ENCODE measurements at regions not wholly inside any gene's neighbourhood (a gene's known extent, or its start where the extent isn't known, plus 50 kb on each side); places are given as distances from the start of the nearest gene placed in this dataset.

GRCh38 chr2:16824472-16824871 lies 158.8 kb upstream of the CYRIA start:
- H3K36me3 Mint-ChIP-seq (ENCODE audit: low read depth) = no peaks in the 10 kb centered on the region
- peaks cover 2% of the 10 kb centered on the region for H3K27me3 Mint-ChIP-seq (ENCODE audit: low read depth)
- H3K4me1 Mint-ChIP-seq (ENCODE audit: low read depth) = no peaks in the 10 kb centered on the region
- DNase-seq (ENCODE audit: low spot score) = no peak
- no peak overlapping the region for H3K4me3 Mint-ChIP-seq
- H3K9me3 Mint-ChIP-seq = no peaks in the 10 kb centered on the region
- no peak overlapping the region for H3K27ac Mint-ChIP-seq

DNA sequence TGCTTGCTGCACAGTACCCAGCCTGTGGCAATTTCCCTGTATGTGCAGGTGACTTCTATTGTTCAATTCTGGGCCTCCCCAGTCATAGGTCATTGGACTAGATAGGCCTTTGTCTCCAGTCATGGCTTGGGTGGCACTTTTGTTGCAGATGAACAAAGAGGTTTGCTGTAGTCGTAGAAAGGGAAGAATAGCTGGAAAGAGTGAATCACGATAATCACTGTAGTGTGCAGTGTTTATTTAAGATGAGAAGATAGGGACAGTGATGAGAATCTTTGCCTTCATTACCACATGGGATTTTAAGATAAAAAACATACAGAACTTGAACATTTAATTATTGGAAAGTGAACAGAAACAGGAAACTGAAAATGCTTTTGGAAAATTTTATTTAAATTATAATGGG lies 156.1 kb upstream of the CYRIA start:
- no peak overlapping the region for H3K27ac Mint-ChIP-seq
- H3K4me1 Mint-ChIP-seq (ENCODE audit: low read depth) = no peaks in the 10 kb centered on the region

DNA sequence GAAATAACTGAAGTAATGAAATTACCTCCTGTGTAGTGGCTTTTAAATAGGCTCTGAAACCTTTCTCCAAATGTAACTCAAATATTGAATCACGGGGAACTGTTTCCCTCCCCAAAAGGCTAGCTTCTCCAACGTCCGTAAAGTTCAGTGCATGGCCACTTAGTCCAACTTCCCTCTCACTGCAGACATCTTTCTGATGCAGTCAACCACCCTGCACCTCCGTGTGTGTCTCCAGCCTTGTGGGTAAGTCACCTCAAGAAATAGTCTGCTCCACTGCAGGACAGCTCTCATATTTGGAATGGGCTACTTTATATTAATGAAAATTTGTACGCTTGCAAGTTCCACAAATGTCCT lies 152.5 kb upstream of the CYRIA start:
- DNase-seq (ENCODE audit: low spot score) = no peak
- Mint-ChIP-seq H3K36me3 (ENCODE audit: low read depth) (no peaks in the 10 kb centered on the region), H3K9me3 (no peaks in the 10 kb centered on the region), H3K27ac (no peak overlapping the region), H3K27me3 (ENCODE audit: low read depth) (no peaks in the 10 kb centered on the region), H3K4me1 (ENCODE audit: low read depth) (no peaks in the 10 kb centered on the region), H3K4me3 (no peak overlapping the region)

More for the DNA sequence above, 156.1 kb upstream of the CYRIA start:
- peaks cover under 1% of the 10 kb centered on the region for H3K27me3 Mint-ChIP-seq (ENCODE audit: low read depth)
- H3K9me3 Mint-ChIP-seq = no peaks in the 10 kb centered on the region
- no peaks in the 10 kb centered on the region for H3K36me3 Mint-ChIP-seq (ENCODE audit: low read depth)
- no peak for DNase-seq (ENCODE audit: low spot score)
- H3K4me3 Mint-ChIP-seq = no peak overlapping the region

GRCh38 chr2:16817305-16818202 lies 151.9 kb upstream of the CYRIA start:
- Mint-ChIP-seq H3K4me3 (no peak overlapping the region), H3K36me3 (ENCODE audit: low read depth) (no peaks in the 10 kb centered on the region), H3K9me3 (no peaks in the 10 kb centered on the region), H3K27me3 (ENCODE audit: low read depth) (no peaks in the 10 kb centered on the region), H3K4me1 (ENCODE audit: low read depth) (no peaks in the 10 kb centered on the region), H3K27ac (no peak overlapping the region)
- DNase-seq (ENCODE audit: low spot score) = no peak

DNA sequence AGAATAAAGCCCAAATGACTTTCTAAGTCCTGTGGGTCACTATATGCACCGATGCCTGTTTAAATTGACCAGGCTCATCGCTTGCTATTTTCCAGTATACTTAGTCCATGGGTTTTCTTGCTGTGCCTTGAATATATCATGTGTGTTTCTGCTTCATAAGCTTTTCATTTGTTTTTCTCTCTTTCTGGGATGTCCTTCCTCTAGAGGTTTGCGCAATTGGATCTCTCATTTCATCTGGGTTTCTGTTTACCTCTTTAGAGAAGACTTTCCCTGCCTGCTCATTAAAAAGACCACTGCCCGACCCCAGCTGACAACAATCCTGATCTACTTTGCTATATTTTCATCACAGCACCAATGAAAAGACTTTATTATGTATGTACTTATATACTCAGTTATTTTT lies 150.9 kb upstream of the CYRIA start:
- H3K27ac Mint-ChIP-seq = no peak overlapping the region
- H3K27me3 Mint-ChIP-seq (ENCODE audit: low read depth) = no peaks in the 10 kb centered on the region
- DNase-seq (ENCODE audit: low spot score) = no peak
- H3K4me3 Mint-ChIP-seq = no peak overlapping the region
- no peaks in the 10 kb centered on the region for H3K4me1 Mint-ChIP-seq (ENCODE audit: low read depth)
- H3K36me3 Mint-ChIP-seq (ENCODE audit: low read depth) = no peaks in the 10 kb centered on the region
- no peaks in the 10 kb centered on the region for H3K9me3 Mint-ChIP-seq

DNA sequence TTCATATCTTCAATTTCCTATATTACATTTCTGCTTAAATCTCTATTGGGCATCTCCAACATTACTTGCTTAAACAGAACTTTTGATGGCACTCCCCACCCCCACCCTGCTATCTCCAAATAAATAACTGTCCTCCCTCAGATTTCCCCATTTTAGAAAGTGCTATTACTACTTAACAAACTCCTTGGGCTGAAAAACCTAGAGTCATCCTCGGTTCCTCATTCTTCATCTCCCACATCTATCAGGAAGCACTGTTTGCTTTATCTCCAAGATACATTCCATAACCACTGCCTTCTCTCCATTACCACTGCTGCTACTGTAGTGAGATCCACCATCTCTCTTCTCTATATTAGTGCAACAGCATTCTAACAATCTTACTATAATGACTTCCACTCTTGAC lies 150.4 kb upstream of the CYRIA start:
- Mint-ChIP-seq H3K9me3 (no peaks in the 10 kb centered on the region), H3K4me3 (no peak overlapping the region), H3K36me3 (ENCODE audit: low read depth) (no peaks in the 10 kb centered on the region), H3K27me3 (ENCODE audit: low read depth) (no peaks in the 10 kb centered on the region), H3K4me1 (ENCODE audit: low read depth) (no peaks in the 10 kb centered on the region), H3K27ac (no peak overlapping the region)
- no peak for DNase-seq (ENCODE audit: low spot score)

- Mint-ChIP-seq H3K4me3 (no peak overlapping the region), H3K36me3 (ENCODE audit: low read depth) (no peaks in the 10 kb centered on the region), H3K9me3 (no peaks in the 10 kb centered on the region), H3K4me1 (ENCODE audit: low read depth) (no peaks in the 10 kb centered on the region), H3K27me3 (ENCODE audit: low read depth) (no peaks in the 10 kb centered on the region), H3K27ac (no peak overlapping the region)
- no peak for DNase-seq (ENCODE audit: low spot score)
Measured at GRCh38 chr2:16813593-16813992, 148.0 kb upstream of the CYRIA start.

GRCh38 chr2:16798472-16798871 lies 132.8 kb upstream of the CYRIA start:
- DNase-seq (ENCODE audit: low spot score) = no peak
- no peaks in the 10 kb centered on the region for H3K27me3 Mint-ChIP-seq (ENCODE audit: low read depth)
- H3K27ac Mint-ChIP-seq = no peak overlapping the region
- no peak overlapping the region for H3K4me3 Mint-ChIP-seq
- H3K9me3 Mint-ChIP-seq = no peaks in the 10 kb centered on the region
- H3K4me1 Mint-ChIP-seq (ENCODE audit: low read depth) = no peaks in the 10 kb centered on the region
- no peaks in the 10 kb centered on the region for H3K36me3 Mint-ChIP-seq (ENCODE audit: low read depth)

GRCh38 chr2:16791496-16791895 lies 125.9 kb upstream of the CYRIA start:
- Mint-ChIP-seq H3K4me1 (ENCODE audit: low read depth) (no peaks in the 10 kb centered on the region), H3K9me3 (no peaks in the 10 kb centered on the region), H3K36me3 (ENCODE audit: low read depth) (no peaks in the 10 kb centered on the region), H3K27me3 (ENCODE audit: low read depth) (no peaks in the 10 kb centered on the region), H3K27ac (no peak overlapping the region), H3K4me3 (no peak overlapping the region)
- DNase-seq (ENCODE audit: low spot score) = no peak

DNA sequence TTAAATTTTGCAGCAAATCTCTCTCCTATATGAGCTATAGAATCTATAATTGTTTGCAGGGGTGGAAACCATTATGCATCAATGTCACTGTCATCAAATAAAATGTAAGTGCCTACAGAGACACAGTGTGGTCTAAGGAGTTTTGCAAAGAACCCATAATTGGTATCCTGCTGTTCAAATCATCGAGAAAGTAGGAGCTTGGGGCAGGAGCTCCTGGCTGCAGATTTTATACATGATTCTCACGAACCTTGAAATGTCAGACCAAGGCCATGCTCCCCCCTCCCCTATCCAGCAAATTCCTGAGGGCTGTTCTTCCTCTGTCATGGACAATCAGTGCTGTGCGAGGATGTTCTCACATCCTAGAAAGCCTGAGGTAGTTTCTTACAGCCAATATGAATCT lies 119.5 kb upstream of the CYRIA start:
- H3K4me1 Mint-ChIP-seq (ENCODE audit: low read depth) = no peaks in the 10 kb centered on the region
- no peaks in the 10 kb centered on the region for H3K36me3 Mint-ChIP-seq (ENCODE audit: low read depth)
- no peak overlapping the region for H3K4me3 Mint-ChIP-seq
- no peak overlapping the region for H3K27ac Mint-ChIP-seq
- no peak for DNase-seq (ENCODE audit: low spot score)
- no peaks in the 10 kb centered on the region for H3K9me3 Mint-ChIP-seq
- no peaks in the 10 kb centered on the region for H3K27me3 Mint-ChIP-seq (ENCODE audit: low read depth)

DNA sequence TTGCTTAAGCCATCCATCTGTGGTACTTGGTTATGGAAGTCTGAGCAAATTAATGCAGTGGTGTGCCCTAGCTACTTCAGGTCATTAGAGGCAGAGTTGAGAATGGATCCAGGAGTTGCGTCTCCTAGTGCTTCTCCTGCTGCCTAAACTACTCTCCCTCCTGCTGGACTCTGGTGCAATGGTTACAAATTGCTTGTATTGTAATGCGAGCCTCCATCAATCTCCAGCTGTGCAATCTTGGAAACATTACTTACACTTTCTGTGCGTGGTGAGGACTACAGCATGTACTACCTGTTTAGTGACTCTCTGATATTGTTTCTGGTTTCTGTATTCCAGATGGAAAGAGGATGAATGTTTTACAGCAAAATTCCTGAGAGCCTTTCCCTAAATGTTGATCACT lies 119.0 kb upstream of the CYRIA start:
- H3K36me3 Mint-ChIP-seq (ENCODE audit: low read depth) = no peaks in the 10 kb centered on the region
- H3K27me3 Mint-ChIP-seq (ENCODE audit: low read depth) = no peaks in the 10 kb centered on the region
- no peak overlapping the region for H3K4me3 Mint-ChIP-seq
- H3K4me1 Mint-ChIP-seq (ENCODE audit: low read depth) = no peaks in the 10 kb centered on the region
- no peak for DNase-seq (ENCODE audit: low spot score)
- no peaks in the 10 kb centered on the region for H3K9me3 Mint-ChIP-seq
- H3K27ac Mint-ChIP-seq = no peak overlapping the region

DNA sequence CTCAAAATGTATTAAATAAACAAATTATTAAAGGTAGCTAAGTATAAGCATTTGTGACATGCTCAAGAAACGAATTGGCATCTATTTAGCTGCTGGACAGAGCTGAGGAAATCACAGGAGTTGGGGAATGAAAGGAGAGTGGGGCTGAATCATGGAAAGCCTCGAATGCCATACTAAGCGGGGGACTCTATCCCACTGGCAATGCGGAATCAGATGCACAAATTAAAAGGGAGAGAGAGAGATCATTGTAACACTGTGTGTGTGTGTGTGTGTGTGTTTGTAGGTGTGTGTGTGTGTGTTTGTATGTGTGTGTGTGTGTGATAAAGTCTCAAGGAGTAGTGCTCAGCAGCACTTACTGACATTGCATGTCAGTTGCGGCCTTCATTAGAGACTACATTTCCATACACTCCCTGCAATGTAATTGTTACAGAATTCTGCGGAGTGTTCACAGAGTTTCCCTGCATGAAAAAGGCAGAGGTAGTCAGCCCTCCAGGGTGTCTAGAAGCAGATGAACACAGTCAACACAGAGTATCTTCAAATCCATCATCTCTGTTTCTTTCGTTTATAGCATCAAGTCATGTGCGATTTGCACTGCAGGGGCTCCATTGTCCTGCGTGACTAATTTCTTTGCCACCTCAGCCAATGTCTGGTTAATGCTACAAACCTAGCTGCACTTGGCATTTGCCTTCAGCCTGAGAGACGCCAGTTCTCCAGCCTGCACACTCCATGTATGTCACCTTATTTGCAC lies 111.7 kb upstream of the CYRIA start:
- no peak for DNase-seq (ENCODE audit: low spot score)
- H3K4me1 Mint-ChIP-seq (ENCODE audit: low read depth) = no peaks in the 10 kb centered on the region
- H3K27me3 Mint-ChIP-seq (ENCODE audit: low read depth) = no peaks in the 10 kb centered on the region

DNA sequence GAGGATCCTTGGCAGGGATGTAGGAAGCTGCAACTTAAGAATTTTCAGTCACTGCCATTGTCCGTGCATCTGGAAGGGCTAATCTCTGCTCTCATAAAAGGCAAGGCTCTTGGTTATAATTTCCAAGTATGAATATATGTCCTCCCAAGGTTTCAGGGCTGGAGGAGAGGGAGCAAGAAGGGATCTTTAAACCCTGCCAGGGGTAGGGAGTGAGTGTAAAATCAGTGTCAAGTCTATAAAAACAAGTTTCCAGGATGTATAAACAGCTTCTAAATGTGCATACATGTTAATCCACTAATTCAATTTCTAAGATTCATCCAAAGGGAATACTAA lies 110.2 kb upstream of the CYRIA start:
- H3K27ac Mint-ChIP-seq = no peak overlapping the region
- no peaks in the 10 kb centered on the region for H3K36me3 Mint-ChIP-seq (ENCODE audit: low read depth)

More for the DNA sequence above, 111.7 kb upstream of the CYRIA start:
- Mint-ChIP-seq H3K9me3 (no peaks in the 10 kb centered on the region), H3K36me3 (ENCODE audit: low read depth) (no peaks in the 10 kb centered on the region), H3K4me3 (no peak overlapping the region), H3K27ac (no peak overlapping the region)

DNA sequence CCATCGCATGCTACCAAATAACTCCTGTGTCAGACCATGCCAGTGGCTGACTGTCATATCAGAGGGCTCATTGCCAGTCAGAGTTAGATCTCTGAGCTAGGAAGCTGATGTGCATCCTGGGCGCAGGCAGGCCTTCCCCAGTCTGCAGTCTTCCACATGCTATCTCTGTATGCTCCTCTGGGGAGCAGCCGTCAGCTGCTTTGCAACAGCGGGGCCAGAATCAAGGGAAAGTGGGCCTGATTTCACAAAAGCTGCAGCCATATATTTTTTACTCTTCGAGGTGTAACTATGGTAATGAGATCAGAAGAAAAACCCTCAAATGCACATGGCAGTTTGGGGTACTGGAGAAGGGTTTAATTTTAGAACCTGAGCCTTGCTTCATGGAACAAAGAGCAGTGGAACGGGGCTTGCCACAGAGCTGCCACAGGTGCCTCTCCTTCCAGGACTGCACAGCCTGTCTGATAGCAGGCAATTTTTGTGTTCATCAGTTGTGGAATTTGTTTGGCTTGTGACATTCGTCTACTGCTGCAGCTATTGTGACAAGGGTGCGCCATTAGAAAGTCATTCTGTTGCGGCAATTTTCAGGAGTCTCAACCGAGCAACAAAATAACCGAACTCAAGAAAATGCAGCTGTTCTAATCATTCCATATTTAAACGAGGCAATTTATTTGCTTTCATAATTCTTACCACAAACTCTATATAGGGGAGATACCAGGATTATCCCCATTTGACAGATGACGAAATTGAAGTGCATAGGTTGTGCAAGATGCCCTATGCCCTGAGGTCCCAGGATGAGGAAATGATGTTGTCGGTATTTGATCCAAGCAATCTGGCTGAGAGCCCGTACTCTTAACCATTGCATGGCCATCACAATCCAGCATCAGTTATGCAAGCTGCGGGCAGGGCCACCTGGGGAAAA lies 109.6 kb upstream of the CYRIA start:
- H3K27ac Mint-ChIP-seq = no peak overlapping the region
- H3K4me1 Mint-ChIP-seq (ENCODE audit: low read depth) = no peaks in the 10 kb centered on the region
- H3K27me3 Mint-ChIP-seq (ENCODE audit: low read depth) = no peaks in the 10 kb centered on the region
- no peaks in the 10 kb centered on the region for H3K36me3 Mint-ChIP-seq (ENCODE audit: low read depth)
- no peak overlapping the region for H3K4me3 Mint-ChIP-seq
- no peak for DNase-seq (ENCODE audit: low spot score)
- no peaks in the 10 kb centered on the region for H3K9me3 Mint-ChIP-seq

More for the DNA sequence above, 110.2 kb upstream of the CYRIA start:
- no peak for DNase-seq (ENCODE audit: low spot score)
- Mint-ChIP-seq H3K27me3 (ENCODE audit: low read depth) (no peaks in the 10 kb centered on the region), H3K9me3 (no peaks in the 10 kb centered on the region), H3K4me1 (ENCODE audit: low read depth) (no peaks in the 10 kb centered on the region), H3K4me3 (no peak overlapping the region)
